NCI-H1092 treated with DMSO at 0.1 percent for 48 hours (cell line): ENCODE measurements at regions not wholly inside any gene's neighbourhood (a gene's known extent, or its start where the extent isn't known, plus 50 kb on each side); places are given as distances from the start of the nearest gene placed in this dataset.
"Not testable (repeated sequence)": the region's sequence is repeated elsewhere in the genome, so short reads cannot be mapped to it uniquely, and the experiment has no call there.

Experiments used
- DNase-seq: peaks from one replicate; lab custom pipeline; 2025; lab: John Stamatoyannopoulos, UW

DNA sequence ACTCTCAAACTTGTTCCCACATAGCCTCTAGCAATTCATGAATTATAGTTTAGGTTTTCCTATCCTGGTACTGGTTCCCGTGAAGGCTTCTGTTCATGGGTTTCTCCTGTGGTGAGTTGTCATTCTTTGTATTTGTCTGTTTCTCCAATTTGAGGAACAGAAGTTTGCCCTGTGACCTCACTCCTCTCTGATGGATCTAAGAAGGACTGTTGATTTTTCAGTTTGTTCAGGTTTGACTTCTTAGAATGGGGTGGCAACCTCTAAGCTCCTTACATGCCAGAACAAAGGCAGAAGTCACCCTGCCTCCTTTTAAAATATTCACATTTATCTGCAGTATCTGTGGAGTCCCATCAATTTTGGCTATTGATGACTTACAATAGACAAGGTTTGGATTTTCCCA is 354.0 kb downstream of the SPRY2 start:
- DNase-seq, result no peak

DNA sequence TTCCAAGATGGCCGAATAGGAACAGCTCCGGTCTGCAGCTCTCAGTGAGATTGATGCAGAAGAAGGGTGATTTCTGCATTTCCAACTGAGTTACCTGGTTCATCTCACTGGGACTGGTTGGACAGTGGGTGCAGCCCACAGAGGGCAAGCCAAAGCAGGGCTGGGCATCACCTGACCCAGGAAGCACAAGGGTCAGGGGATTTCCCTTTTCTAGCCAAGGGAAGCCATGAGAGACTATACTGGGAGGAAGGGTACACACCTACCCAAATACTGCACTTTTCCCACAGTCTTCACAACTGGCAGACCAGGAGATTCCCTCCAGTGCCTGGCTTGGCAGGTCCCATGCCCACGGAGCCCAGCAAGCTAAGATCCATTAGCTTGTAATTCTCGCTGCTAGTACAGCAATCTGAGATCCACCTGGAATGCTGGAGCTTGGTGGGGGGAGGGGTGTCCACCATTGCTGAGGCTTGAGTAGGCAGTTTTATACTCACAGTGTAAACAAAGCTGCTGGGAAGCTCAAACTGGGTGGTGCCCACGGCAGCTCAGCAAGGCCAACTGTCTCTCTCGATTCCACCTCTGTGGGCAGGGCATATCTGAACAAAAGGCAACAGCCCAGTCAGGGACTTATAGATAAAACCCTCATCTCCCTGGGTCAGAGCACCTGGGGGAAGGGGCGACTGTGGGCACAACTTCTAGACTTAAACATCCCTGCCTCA is 365.8 kb downstream of the SPRY2 start:
- not testable (repeated sequence) for DNase-seq

GRCh38 chr13:79973533-79973963 is 367.4 kb downstream of the SPRY2 start:
- no peak for DNase-seq

DNA sequence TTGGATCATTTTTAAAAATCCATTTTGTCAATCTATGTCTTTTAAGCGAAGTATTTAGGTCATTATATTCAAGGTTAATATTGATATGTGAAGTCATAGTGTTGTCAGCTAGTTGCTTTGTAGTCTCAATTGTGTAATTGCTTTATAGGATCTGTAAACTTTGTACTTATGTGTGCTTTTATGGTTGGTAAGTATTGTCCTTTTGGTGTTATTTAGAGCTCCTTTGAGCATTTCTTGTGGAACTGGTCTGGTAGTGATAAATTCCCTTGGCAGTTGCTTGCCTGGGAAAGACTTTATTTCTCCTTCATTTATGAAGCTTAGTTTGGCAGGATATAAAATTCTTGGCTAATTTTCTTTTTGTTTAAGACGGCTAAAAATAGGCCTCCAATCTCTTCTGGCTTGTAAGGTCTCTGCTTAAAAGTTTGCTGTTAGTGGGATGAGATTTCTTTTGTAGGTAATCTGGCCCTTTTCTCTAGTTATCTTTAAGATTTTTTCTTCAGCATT is 368.8 kb downstream of the SPRY2 start:
- DNase-seq, result no peak

DNA sequence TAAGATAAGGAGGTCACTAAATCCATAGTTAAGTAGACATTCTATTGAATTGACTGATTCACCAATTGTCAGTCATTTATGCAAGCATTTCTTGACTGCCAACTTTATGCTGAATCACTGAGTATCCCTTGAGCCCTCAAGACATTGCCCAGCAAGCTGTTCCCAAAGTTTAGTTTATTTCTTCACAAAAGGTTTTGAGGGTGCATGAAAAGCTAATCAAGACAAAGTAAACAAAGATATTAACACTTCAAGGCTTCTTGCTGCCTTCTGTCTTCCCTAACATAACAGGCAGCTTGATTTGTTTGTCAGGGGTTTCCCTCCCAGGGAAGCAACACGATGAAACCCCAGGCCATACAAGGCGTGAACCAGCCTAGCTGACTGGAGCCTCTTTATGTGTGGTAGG is 374.4 kb downstream of the SPRY2 start:
- DNase-seq, result no peak

DNA sequence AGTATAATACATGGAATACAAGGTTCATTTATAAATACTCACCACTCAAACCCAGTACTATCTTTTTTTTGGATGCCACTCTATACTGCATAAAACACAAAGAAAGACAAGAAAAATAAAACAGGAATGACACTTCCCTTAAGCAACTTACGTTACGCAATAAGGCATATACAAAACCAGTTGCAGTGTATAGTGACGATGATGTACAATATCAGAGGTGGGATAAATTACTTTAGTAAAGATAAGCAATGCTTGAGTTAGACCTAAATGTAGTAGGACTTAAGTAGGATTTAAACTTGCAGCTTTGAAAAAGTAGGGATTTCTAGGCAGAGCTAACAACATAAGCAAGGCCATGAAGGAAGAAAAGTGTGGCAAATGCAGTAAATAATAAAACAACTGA is 374.9 kb downstream of the SPRY2 start:
- DNase-seq, result no peak

DNA sequence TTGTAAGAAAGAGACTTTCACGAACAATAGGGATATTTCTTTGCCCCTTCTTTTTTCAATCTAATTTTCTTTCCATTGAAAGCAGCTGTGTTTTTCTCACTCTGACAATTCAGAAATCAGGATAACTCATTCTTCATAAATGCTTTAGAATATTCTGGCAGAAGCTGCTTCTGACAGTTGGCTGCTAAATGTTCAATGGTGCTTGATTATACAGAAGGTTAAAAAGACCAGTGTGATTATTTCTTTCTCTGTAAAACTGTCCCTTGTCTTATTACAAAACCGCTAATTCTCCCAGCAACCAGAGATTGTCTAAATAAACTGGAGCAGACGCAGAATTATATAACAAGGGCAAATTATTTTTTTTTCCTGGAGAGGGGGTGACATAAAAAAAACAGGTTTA is 394.4 kb downstream of the SPRY2 start:
- DNase-seq, result no peak

- no peak for DNase-seq
Measured at GRCh38 chr13:79943346-79944023, 397.4 kb downstream of the SPRY2 start.

- no peak for DNase-seq
Measured at GRCh38 chr13:79941752-79942151, 399.2 kb downstream of the SPRY2 start.

- no peak for DNase-seq
Measured at GRCh38 chr13:79939689-79940088, 401.2 kb downstream of the SPRY2 start.

GRCh38 chr13:79937771-79938216 is 403.1 kb downstream of the SPRY2 start:
- DNase-seq, result no peak

DNA sequence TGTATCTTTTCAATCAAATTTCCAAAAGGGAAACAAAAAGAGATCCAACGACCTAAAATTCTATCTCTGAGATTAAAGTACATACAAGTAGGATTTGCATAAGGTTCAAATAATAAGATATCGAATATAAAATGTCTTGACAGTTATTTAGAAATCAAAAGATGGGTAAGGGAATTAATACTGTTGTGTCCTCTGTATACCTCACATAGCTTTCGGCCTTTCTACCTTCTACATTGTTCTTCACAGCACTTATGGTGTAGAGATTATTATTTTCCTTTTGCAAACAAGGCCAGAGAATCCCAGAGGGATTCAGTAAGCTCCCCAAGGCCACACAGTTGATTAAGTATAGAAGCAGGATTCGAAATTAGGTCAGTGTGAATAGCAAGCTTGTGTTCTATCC is 403.6 kb downstream of the SPRY2 start:
- no peak for DNase-seq

DNA sequence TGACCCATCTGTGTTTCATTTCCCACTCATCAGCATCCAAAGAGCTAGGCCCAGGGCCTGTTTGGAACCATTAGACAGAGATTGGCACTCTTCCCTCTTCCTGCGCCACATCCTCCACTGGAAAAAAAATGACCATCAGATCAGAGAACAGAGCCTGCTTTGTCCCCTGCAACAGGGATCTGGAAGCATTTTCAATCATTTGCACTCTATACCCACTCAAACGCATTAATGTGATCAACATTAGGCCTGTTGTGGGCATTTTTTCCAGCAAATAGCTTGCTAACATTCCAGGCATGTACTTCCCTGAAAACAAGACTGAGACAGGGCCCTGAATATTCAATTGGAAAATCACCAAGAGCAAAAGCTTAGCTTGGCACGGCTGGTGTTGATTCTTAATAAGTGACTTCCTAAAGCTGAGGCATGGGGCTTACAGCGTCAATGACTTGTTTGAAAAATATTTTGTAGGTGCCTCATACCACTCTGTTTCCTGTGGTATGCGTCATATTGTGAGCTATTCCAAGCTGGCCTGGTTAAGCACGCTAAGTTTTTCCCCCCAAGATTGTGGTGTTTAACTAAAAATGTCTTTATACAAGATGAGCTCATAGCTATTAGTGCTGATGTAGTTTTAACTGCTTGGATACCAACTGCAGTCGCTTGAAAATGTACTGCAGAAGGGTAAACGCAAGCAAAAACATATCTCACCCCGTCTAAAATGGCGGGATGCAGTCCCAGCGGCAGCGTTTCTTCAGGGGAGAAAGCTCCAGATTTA is 404.4 kb downstream of the SPRY2 start:
- peak; percentile 15 for DNase-seq

DNA sequence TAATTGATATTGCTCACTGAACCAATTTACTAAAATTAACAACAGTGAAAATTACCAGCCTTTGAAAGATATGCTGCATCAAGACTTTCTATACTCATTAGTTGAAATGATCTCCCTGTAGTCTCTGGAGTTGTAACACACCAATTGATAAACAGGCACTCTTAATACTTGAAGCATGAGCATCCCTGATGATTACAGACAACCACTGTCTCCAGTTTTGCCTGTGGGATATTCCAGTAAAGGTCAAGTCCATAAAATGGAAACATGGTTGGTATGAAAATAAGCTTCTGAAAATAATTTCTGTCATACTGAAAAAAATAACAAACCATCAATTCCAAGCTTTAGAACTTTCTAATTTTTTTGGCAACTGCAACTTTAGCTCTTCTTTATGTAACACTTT is 405.8 kb downstream of the SPRY2 start:
- DNase-seq, result no peak

GRCh38 chr13:79933389-79933788 is 407.5 kb downstream of the SPRY2 start:
- DNase-seq, result no peak

DNA sequence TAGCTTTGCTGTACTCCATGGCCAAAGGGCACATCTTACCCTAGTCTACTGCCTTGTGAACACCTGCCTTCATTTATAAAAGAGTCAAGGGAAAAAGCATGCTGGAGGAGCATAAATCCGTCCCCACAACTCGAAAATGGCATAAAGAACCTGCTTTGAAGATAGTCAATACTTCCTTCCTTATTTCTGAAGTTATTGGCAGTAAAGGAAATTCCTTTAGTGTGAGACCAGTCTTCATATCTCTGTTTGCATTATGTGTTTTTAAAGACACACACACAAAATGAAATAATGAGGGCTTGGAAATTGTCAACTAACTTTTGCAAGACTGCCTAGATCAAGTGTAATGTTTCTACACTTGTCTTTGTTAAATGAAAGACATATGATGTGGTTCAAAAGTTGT is 408.4 kb downstream of the SPRY2 start:
- DNase-seq, result no peak

DNA sequence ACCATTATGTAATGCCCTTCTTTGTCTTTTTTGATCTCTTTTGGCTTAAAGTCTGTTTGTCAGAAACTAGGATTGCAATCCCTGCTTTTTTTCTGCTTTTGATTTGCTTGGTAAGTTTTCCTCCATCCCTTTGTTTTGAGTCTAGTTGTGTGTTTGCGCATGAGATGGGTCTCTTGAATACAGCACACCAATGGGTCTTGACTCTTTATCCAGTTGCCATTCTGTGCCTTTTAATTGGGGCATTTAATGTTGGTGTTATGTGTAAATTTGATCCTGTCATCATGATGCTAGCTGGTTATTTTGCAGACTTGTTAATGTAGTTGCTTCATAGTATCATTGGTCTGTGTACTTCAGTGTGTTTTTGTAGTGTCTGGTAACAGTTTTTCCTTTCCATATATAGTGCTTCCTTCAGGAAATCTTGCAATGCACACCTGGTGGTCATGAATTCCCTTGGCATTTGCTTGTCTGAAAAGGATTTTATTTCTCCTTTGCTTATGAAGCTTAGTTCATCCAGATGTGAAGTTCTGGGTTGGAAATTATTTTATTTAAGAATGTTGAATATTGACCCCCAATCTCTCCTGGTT is 416.9 kb downstream of the SPRY2 start:
- not testable (repeated sequence) for DNase-seq

DNA sequence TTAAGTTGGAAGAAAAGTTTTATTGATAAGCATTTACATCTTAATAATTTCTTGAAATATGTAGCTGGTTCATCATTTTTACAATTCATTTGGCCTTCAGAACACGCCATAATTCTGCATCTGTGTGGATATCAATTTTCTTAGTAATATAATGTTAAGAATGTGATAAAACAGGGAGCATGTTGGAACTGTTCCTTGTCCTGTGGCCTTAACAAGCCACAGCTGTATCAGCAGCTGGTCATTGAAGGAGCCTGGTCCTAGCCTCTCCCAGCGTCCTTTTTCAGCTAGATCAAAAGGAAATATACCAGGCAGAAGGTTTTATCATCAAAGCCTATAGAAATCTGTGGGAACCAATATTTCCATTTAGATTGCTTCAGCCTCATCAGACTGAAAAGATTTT is 421.8 kb downstream of the SPRY2 start:
- no peak for DNase-seq

DNA sequence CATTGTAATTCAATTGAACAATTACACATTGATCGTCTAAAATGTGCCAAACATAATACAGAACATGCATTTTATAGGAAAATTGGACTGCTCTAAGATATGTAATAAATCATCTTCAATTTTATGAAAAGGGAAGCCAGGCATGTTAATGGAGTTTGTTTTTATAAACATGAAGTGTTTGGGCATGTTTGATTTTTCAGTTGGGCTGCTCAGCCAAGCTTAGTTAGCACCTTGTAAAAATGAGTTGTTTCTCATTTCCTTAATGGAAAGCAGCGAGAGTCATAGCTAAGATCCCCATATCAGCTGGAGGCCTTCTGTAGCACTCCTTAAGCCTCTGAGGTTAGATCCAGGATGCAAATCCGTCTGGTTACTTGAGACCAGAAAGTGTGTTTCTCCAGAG is 422.3 kb downstream of the SPRY2 start:
- DNase-seq, result no peak

DNA sequence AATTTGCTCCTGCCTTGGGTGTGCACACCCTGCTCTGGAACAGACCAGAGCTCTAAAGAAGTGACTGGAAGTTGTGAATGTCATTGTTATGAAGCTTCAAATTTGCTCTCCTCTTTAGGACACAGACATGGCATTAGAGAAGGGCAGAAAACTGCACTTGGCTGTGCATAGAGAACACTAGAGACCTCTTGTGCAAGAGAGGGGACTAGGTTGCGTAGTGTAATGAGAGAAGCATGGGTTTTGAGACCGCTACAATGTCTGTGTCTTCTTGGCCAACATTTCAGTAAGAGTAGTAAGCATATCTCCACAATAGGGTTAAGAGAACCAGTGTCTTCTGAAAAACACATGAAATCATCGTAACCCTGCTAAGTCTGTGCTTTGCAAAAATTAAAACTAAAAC is 423.3 kb downstream of the SPRY2 start:
- DNase-seq, result no peak

DNA sequence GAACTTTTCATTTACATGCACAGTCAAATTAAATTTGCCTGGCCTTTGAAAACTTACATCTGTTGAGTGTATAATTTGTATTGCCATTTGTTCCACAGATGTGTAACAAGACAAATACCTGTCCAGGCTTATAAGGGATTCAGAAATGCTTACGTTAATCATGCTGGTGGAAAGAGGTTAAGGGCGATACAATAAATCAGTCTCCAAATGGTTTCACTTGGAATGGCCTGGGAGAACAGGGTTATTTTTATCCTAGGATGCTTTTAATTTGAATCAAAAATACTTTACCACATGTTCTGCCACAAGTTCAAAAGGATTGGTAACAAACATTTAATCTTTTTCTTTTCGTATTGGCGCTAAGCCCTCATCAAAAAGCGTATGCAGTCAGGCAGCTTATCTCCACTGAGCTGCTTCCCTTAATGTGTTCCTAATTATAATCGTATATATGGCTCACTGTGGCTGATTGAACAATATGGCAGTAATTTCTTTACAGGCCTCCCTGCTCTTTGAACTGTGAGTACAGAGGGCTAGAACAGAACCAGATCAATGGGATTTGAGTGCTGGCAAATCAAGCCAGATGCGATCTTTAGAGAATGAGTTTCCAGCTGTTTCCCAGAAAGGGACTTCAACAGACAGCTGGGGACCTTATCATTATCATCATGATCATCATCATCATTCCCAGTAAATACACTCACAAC is 425.7 kb downstream of the SPRY2 start:
- DNase-seq, result no peak
